GM19043 (cell line): ENCODE measurements at regions not wholly inside any gene's neighbourhood (a gene's known extent, or its start where the extent isn't known, plus 50 kb on each side); places are given as distances from the start of the nearest gene placed in this dataset.
"Not testable (repeated sequence)": the region's sequence is repeated elsewhere in the genome, so short reads cannot be mapped to it uniquely, and the experiment has no call there.

ENCODE experiments used
- ATAC-seq: cut with Tn5 transposase; IDR thresholded peaks from one replicate; pipeline ENCODE4 v1.9.1; 2021; ENCODE audit warnings: low read depth; ENCODE audit not compliant: unreplicated experiment

GRCh38 chr13:62418872-62419271 lies 1003.2 kb upstream of the PCDH20 start:
- no peak for ATAC-seq

DNA sequence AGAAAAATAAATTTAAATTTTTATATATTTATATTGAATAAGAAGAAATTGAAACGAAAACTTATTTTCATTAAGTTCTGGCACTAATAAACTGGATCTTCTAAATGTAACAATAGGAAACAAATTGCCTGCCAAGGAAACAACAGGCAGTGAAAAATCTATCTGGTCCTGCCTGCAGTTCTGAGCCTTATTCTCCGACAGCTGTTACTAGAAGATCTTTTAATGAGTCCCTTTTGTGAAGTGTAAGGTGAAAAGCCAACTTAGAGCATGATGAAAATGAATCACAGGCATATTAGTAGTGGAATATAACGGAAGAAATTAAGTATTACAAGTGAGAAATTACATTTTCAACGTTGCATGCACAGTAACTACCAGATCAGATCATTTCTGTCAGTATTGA lies 1002.7 kb upstream of the PCDH20 start:
- no peak for ATAC-seq

DNA sequence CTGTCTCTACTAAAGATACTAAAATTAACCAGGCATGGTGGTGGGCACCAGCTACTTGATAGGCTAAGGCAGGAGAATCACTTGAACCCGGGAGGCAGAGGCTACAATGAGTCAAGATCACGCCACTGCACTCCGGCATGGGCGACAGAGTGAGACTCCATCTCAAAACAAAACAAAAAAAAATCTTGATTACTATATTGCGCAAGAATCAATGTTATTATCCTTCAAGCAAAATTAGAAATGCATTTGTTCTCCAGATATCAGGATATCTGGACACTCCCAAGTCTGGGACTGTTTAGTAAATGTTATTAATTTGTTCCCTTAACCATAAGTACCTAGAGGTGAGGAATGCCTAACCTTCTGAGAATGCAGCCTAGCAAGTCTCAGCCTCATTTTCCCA lies 992.2 kb upstream of the PCDH20 start:
- ATAC-seq = no peak

GRCh38 chr13:62388515-62388914 lies 972.9 kb upstream of the PCDH20 start:
- no peak for ATAC-seq

DNA sequence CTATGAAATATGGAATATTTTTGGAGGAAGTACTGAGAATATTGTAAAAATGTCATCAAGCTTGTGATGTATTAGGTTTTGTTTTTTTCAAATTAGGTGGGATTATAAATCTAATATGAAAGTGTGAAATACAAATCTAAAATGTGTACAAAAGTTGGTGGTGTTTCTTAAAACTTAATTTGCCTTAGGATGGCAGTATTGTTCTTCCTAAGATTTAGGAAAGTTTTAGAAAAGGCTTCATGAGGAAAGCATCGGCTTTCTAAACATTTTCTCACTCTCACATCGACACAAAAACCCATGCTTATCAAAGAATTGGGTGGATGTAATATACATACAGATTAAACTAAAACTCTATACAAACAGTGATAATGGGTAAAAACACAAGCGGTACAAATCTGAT lies 972.0 kb upstream of the PCDH20 start:
- ATAC-seq = no peak

GRCh38 chr13:62379241-62379640 lies 963.6 kb upstream of the PCDH20 start:
- ATAC-seq = not testable (repeated sequence)

GRCh38 chr13:62377838-62378237 lies 962.2 kb upstream of the PCDH20 start:
- ATAC-seq = no peak

GRCh38 chr13:62375653-62376052 lies 960.0 kb upstream of the PCDH20 start:
- ATAC-seq = no peak

GRCh38 chr13:62371737-62372136 lies 956.1 kb upstream of the PCDH20 start:
- no peak for ATAC-seq

DNA sequence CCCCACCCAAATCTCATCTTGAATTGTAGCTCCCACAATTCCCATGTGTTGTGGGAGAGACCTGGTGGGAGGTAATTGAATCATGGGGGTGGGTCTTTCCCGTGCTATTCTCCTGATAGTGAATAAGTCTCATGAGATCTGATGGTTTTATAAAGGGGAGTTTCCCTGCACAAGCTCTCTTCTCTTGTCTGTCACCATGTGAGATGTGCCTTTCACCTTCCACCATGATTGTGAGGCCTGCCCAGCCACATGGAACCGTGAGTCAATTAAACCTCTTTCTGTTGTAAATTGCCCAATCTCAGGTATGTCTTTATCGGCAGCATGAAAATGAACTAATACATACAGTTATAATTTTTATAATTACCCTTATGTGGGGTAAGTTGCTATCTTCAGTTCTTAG lies 952.3 kb upstream of the PCDH20 start:
- ATAC-seq = not testable (repeated sequence)

DNA sequence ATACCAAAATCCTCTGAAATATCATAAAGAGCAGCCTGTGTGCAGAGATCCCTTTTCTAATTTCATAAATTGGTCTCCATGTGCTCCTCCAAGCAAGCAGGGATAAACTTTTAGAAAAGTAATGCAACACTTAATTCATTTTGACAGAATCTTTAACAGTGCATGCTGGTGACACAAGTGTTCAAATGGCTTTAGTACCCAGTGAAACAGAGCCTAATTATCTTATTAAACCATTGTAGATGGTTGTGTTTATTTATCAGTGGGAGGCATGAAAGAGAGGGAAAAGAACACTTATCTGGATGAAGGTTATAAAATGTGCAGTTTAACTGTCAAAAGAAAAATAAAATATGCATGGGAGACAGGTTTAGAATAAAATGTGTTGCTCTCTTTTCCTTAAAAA lies 945.0 kb upstream of the PCDH20 start:
- ATAC-seq = no peak

DNA sequence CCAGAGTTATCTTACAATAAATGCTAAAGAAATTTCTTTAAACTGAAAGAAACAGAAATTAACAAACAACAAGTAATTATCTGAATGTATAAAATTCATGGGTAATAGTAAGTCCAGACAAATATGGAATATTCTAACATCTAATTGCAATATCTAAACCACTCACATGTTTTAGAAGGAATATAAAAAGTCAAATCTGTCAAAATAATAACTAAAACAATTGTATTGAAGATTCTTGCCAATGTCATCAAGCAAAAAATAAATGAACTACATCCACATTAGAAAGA lies 942.9 kb upstream of the PCDH20 start:
- no peak for ATAC-seq

DNA sequence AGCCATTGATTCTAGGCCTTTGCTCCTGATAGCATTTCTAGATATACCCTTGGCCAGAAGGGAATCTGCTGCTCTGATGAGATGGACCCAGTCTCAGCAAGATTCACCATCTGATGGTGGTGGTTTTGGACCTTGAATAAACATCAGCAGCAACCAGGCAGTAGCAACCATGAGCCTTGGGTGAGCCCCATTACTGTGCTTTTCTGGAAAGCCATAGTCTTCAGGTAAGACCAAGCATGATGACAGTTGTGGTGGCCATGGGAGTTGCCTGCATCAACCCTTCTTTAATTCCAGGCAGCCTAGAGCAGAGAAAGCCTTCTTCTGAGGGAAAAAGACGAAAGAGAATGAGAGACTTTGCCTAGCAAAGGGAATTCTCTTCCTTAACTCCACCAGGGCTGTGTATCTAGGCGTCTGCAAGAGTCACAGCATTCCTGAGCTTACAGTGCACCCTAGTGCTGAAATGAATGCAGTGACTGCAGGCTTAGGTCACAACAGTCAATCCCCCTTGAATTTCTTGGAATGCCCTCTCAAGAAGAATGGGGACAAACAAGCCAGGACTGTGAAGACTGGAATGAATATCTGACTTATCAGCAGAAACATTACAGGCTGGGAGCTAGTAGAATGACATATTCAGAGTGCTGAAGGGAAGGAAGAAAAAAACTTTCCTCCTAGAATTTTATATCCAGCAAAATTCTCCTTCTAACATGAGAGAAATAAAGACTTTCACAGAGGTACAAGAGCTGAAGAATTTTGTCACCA lies 942.4 kb upstream of the PCDH20 start:
- ATAC-seq = no peak

GRCh38 chr13:62356977-62357376 lies 941.3 kb upstream of the PCDH20 start:
- no peak for ATAC-seq

- no peak for ATAC-seq
Observed at GRCh38 chr13:62337109-62337880, 921.6 kb upstream of the PCDH20 start.

DNA sequence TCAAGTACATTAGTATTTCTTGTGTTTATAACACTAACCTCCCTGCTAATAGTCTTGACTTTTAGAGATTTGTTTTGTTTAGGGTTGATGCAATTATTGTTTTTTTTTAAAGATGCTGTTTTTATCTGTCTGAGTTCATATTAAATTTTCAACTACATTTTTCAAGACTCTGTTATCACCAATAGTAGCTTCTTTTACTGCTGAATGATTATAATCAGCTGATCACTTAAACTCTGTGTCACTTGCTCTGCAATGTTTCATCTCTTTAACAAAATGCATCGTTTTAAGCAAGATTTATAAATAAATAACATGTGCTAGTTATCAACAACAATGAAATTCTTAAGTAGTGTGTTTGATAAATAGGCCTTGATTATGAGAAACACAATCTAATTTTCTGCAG lies 920.9 kb upstream of the PCDH20 start:
- no peak for ATAC-seq

- no peak for ATAC-seq
Observed at GRCh38 chr13:62333466-62333865, 917.8 kb upstream of the PCDH20 start.

GRCh38 chr13:62331384-62331783 lies 915.7 kb upstream of the PCDH20 start:
- no peak for ATAC-seq

GRCh38 chr13:62327367-62327766 lies 911.7 kb upstream of the PCDH20 start:
- no peak for ATAC-seq

DNA sequence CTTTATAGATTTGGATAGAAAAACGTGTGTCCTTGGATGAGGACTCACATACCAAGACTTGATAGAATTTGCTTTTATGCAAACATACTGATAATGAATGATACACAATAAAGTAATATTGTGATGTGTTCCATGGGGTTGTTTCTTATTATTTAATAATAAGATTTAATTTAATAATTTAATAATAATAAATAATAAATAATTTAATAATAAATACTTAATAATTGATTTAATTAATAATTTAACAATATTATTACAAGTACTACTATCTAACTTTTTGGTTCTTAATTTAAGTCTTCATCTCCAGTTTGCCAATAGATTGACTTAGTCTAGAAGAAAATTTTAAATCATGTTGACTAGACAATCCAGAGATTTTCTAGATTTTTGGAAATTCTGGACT lies 909.2 kb upstream of the PCDH20 start:
- no peak for ATAC-seq

DNA sequence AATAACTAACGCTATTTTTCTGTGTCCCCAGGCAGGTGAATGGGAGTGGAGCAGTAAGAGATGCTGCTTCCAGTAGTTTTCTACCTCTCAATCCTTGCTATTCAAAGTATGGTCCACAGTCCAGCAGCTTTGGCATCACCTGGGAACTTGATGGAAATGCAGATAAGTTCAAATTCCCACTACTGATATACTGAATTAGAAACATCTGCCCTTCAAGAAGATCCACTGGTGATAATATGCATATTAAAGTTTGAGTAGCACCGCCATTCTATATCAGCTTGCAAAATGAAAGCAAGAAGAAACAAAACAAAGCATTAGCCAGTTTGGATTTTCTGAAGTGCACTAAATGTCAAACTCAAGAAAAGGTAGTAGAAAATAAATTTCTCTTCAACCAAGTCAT lies 906.2 kb upstream of the PCDH20 start:
- no peak for ATAC-seq

DNA sequence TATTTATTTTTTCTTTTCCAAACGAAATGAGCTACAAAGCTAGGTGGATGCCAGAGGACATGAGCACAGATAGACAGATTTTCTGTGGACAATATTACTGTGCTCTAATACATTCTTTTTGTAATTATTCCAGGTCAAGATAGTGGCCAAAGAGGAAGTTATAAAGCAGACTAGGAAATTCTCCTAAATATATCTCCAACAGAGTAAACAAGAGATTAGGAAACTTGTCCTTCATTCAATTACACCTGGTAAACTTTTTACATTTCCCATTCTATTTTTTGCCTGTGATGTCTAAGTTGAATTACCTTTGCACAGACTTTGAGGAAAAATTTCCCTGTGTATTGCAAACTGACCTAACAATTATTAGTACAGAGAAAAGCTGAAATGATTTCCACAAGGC lies 905.5 kb upstream of the PCDH20 start:
- ATAC-seq = no peak
